Body of pancreas (tissue), 4 donors: ENCODE measurements at regions not wholly inside any gene's neighbourhood (a gene's known extent, or its start where the extent isn't known, plus 50 kb on each side); places are given as distances from the start of the nearest gene placed in this dataset.

Source experiments
- ATAC-seq: fragments of 150-250 bp; one replicate; pipeline ENCODE4 v1.9.1; 2016
- DNase-seq, 4 donors: peaks; one replicate each; pipeline ENCODE4 v3.0.0-alpha.2; 2019
- H3K27ac ChIP-seq, 4 donors: fragments of 200-600 bp; sonication (generic); 1 replicate in 3 of 4; 2 replicates in 1 of 4; pipeline versions ENCODE4 v1.5.1 to v1.6.1; 2016 to 2019; ENCODE audit warnings: mild to moderate bottlenecking in 1 of 4, mixed read lengths in 1 of 4, moderate library complexity in 1 of 4
- H3K27me3 ChIP-seq, 2 donors: fragments of 200-600 bp; sonication (generic); one replicate each; pipeline ENCODE4 v1.6.0; 2016; ENCODE audit warnings: mild to moderate bottlenecking in 1 of 2
- H3K36me3 ChIP-seq, 2 donors: fragments of 200-600 bp; sonication (generic); replicated peaks in 1 of 2; 2 replicates each; pipeline ENCODE4 v1.5.1; 2016; ENCODE audit warnings: low read depth in 2 of 2; ENCODE audit not compliant: insufficient read depth in 1 of 2
- H3K4me1 ChIP-seq: fragments of 200-600 bp; sonication (generic); one replicate; pipeline ENCODE4 v1.6.0; 2016
- H3K4me3 ChIP-seq, 2 donors: fragments of 200-600 bp; sonication (generic); 1 replicate in 1 of 2; 2 replicates in 1 of 2; pipeline ENCODE4 v1.5.1; 2016 to 2019
- H3K9me3 ChIP-seq, 3 donors: fragments of 200-600 bp; sonication (generic); 1 replicate in 2 of 3; 2 replicates in 1 of 3; pipeline ENCODE4 v1.5.1; 2016
- POLR2A ChIP-seq, 3 donors: fragments of 450-650 bp; IDR thresholded peaks; one replicate each; pipeline ENCODE4 v1.6.1; 2016; ENCODE audit warnings: antibody characterized with exemption in 3 of 3, mild to moderate bottlenecking in 2 of 3
- WGBS, 2 donors: methylation state at CpG; one replicate each; pipeline ENCODE4 v1.1.5; 2017; 5-methylcytosine and 5-hydroxymethylcytosine counted together
- intact Hi-C: fragments of 100-400 bp; cut with DNase I; formaldehyde crosslinking; loops from one replicate; pipeline ENCODE4 v1.15.1; 2023
- TF ChIP-seq, protein P1 (sequence below), 7 experiments: fragments of 450-650 bp in 4 of 7; fragments of 200-600 bp in 3 of 7; sonication (generic) in 3 of 7; IDR thresholded peaks; one replicate each; pipeline ENCODE4 v1.5.1; 2016 to 2019; ENCODE audit warnings: antibody characterized with exemption in 7 of 7

DNA sequence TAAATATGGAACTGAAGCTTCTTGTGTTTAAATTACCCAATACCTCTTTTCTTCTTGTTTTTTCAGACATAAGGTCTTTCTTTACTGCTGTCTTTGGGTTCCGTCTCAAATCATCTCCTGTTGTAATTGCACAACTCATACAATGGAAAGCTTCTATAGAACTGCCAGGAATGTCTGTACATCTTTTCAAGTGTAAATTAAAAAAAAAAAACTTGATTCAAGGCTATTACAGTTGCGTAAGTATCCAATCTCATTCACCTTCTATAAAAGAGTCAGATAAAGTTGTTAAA lies 243.5 kb downstream of the ICE1 start:
- intact Hi-C loops = no loop called here
- Histone ChIP-seq H3K36me3 (no peaks in the 10 kb centered on the region), H3K4me1 (no peaks in the 10 kb centered on the region), H3K27me3 (no peaks in the 10 kb centered on the region), H3K27ac (no peak overlapping the region), H3K9me3 (no peaks in the 10 kb centered on the region), H3K4me3 (no peak overlapping the region)
- no peak for TF ChIP-seq POLR2A (IDR thresholded peaks at IDR 0.05)
- TF ChIP-seq, protein P1, sequence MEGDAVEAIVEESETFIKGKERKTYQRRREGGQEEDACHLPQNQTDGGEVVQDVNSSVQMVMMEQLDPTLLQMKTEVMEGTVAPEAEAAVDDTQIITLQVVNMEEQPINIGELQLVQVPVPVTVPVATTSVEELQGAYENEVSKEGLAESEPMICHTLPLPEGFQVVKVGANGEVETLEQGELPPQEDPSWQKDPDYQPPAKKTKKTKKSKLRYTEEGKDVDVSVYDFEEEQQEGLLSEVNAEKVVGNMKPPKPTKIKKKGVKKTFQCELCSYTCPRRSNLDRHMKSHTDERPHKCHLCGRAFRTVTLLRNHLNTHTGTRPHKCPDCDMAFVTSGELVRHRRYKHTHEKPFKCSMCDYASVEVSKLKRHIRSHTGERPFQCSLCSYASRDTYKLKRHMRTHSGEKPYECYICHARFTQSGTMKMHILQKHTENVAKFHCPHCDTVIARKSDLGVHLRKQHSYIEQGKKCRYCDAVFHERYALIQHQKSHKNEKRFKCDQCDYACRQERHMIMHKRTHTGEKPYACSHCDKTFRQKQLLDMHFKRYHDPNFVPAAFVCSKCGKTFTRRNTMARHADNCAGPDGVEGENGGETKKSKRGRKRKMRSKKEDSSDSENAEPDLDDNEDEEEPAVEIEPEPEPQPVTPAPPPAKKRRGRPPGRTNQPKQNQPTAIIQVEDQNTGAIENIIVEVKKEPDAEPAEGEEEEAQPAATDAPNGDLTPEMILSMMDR (IDR thresholded peaks at IDR 0.05) = no peak
- WGBS, 2 donors = 73 to 86% methylated on average over 2 of the region's 2 CpGs
- ATAC-seq = no peak
- DNase-seq = no peak

DNA sequence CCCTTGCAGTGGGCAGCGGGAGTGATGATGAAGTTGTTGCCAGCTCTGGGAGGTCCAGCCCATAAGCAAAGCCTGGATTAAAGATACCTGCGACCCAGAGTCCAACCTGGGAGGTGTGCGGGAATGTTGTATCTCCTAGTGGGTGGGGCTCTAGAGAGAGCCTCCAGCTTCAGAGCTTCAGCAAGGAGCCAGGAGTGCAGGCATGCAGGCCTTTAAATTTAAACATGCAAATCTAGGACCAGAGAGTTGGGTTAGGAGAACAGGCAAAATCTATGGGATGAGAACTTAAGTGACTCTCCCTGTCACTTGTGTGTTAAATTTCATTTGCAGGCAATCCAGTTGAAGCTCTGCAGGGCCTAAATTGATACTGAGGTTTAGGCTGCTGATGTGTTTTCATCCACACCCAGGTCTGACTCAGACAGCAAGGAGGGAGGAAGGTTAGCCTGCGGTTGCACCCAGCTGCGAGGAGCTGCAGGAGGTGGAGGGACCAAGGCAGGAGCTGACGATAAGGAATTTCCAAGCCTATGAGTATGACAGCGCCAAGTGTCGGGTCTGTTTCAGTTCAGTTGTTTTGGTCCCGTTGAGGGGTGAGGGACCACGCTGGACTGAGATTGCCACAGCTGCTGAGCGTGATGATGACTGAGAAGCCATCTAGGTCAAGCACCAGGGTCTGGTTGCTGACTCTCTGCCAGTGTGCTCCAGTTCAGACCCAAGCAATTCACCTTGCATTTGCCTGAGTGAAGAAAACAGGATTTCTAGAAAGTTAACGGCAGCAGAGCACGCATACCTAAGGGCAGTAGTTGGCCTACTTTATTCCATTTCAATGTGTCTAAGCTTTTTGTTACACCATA lies 243.0 kb downstream of the ICE1 start:
- Histone ChIP-seq H3K27ac (no peak overlapping the region), H3K27me3 (no peaks in the 10 kb centered on the region), H3K36me3 (no peaks in the 10 kb centered on the region), H3K4me3 (no peak overlapping the region), H3K4me1 (no peaks in the 10 kb centered on the region), H3K9me3 (no peaks in the 10 kb centered on the region)
- no peak for ATAC-seq
- peak in 1 of 4 donors; percentile 5 for DNase-seq
- TF ChIP-seq, protein P1 (IDR thresholded peaks at IDR 0.05) = no peak
- no peak for TF ChIP-seq POLR2A (IDR thresholded peaks at IDR 0.05)
- WGBS, 2 donors = 63 to 84% methylated on average over 12 to 13 of the region's 13 CpGs
- intact Hi-C loops = no loop called here

DNA sequence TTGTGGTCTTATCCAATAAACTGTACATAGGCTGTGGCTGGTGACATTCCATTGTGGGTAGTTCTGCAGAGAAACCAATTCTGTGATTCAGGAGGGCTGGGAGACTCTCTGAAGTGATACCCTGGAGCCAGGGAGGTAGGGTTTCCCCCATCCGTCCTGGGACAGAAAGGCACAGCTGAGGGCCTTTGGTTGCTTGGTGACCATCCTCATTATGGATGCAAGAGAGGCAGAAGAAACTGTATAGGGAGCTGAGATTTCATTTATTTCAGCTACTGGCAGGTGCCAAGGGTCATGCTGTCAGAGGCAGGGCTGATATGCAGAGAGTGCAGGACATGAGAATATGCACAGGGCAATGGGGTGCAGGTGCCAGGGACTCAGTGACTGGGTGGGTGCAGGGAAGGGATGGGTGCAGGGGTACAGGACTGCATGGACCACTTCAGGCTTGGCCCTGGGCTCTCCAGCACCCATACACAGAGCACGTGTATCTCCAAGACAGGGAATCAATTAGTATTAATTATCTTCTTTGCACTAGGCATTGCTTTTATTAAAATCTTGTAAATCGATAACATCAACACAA lies 236.5 kb downstream of the ICE1 start:
- ATAC-seq = no peak
- no peak overlapping the region for H3K27ac ChIP-seq
- H3K9me3 ChIP-seq = no peaks in the 10 kb centered on the region
- H3K4me1 ChIP-seq = no peaks in the 10 kb centered on the region
- no peak for DNase-seq
- WGBS, 2 donors = 33 to 43% methylated on average over 3 of the region's 3 CpGs
- H3K4me3 ChIP-seq = no peak overlapping the region
- TF ChIP-seq POLR2A (IDR thresholded peaks at IDR 0.05) = no peak
- H3K36me3 ChIP-seq = no peaks in the 10 kb centered on the region
- intact Hi-C loops = no loop called here
- H3K27me3 ChIP-seq = no peaks in the 10 kb centered on the region

DNA sequence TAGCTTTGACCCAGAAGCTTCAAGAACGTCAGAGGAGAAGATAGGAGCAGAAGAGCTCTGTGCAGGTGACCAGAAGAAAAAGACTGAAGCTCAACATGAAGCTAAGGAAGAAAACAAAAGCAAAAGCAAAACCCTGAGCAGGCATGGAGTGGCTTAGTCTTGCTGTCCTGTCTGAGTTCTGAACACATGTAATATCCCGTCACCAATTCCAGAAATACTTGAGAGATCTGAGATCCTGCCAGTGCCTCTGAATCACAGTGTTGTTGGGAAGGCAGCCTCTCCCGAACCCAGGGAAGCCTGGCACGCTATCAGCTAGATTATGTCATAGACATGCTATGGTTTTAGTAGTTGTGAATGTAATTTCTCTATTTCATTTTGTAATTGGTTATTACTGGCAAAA lies 235.7 kb downstream of the ICE1 start:
- H3K27me3 ChIP-seq = no peaks in the 10 kb centered on the region
- WGBS, 2 donors = 28 to 39% methylated on average over 4 of the region's 4 CpGs
- no peak overlapping the region for H3K27ac ChIP-seq
- DNase-seq (peak in 2 of 4 donors; percentile 14 to 33), ATAC-seq (peak; percentile 42)
- H3K4me1 ChIP-seq = no peaks in the 10 kb centered on the region
- intact Hi-C loops = no loop called here
- H3K36me3 ChIP-seq = no peaks in the 10 kb centered on the region
- no peak for TF ChIP-seq POLR2A (IDR thresholded peaks at IDR 0.05)
- TF ChIP-seq, protein P1 (IDR thresholded peaks at IDR 0.05) = no peak
- no peaks in the 10 kb centered on the region for H3K9me3 ChIP-seq
- H3K4me3 ChIP-seq = no peak overlapping the region

DNA sequence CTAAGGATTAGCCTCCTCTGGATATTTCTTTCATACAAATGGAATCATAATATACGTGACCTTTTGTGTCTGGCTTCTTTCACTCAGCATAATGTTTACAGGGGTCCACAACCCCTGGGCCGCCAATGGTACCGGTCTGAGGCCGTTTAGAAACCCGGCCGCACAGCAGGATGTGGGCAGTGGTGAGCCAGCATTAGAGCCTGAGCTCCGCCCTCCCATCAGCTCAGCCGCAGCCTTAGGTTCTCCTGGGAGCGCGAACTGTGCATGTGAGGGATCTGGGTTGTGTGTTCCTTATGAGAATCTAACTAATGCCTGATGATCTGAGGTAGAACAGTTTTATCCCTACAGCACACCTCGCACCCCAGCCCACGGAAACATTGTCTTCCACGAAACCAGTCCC lies 229.7 kb downstream of the ICE1 start:
- H3K36me3 ChIP-seq = no peaks in the 10 kb centered on the region
- H3K4me1 ChIP-seq = no peaks in the 10 kb centered on the region
- 72 to 86% methylated on average over 13 of the region's 13 CpGs for WGBS, 2 donors
- no peak for TF ChIP-seq POLR2A (IDR thresholded peaks at IDR 0.05)
- TF ChIP-seq, protein P1 (IDR thresholded peaks at IDR 0.05) = no peak
- DNase-seq (no peak), ATAC-seq (no peak)
- no peak overlapping the region for H3K4me3 ChIP-seq
- intact Hi-C loops = no loop called here
- H3K27ac ChIP-seq = no peak overlapping the region
- no peaks in the 10 kb centered on the region for H3K9me3 ChIP-seq
- H3K27me3 ChIP-seq = no peaks in the 10 kb centered on the region
